Activated T-helper 2 cell treated with anti-CD3 and anti-CD28 coated beads, Interferon-gamma antibody, Interleukin-2, Interleukin-4, amounts not matched to agents 10 μg/mL and 5 μg/mL and 100 μg/mL, durations not matched to agents 14 hours and 24 hours and 36 hours (primary cell): ENCODE measurements at regions not wholly inside any gene's neighbourhood (a gene's known extent, or its start where the extent isn't known, plus 50 kb on each side); places are given as distances from the start of the nearest gene placed in this dataset.

Experiments
- DNase-seq: peaks from one replicate; pipeline ENCODE4 v3.0.0; 2021; ENCODE audit warnings: low spot score
- H3K27ac Mint-ChIP-seq: one replicate; pipeline ENCODE4 v1.8.0; 2021; ENCODE audit warnings: mixed read lengths
- H3K27me3 Mint-ChIP-seq: one replicate; pipeline ENCODE4 v1.8.0; 2021; ENCODE audit warnings: low read depth, mixed read lengths
- H3K36me3 Mint-ChIP-seq: one replicate; pipeline ENCODE4 v1.8.0; 2021; ENCODE audit warnings: low read depth, mixed read lengths
- H3K4me1 Mint-ChIP-seq: one replicate; pipeline ENCODE4 v1.8.0; 2021; ENCODE audit warnings: low read depth, mixed read lengths
- H3K4me3 Mint-ChIP-seq: one replicate; pipeline ENCODE4 v1.8.0; 2021; ENCODE audit warnings: low read depth, mild to moderate bottlenecking, moderate library complexity, mixed read lengths
- H3K9me3 Mint-ChIP-seq: one replicate; pipeline ENCODE4 v1.8.0; 2021; ENCODE audit warnings: mixed read lengths
- intact Hi-C: fragments of 100-400 bp; cut with micrococcal nuclease; formaldehyde crosslinking; loops from one replicate; pipeline ENCODE4 v1.15.1; 2023

DNA sequence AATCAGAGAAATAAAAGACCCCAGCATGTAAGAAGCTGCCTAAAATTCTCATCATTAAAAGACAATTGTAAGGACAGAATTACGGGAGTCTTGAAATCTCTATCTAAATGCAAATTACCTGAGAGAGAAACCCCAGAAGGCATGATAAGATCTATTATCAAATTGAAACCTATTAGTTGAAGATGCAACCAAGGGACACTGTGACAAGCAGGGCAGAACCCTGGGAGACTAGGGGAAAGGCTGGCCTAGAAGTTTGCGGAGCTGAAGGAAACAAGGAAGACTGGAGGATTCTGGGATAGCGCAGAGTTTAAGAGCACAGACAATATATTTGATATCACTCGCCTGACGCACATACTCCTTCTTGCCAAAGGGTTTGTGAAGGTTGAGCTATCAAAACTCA, 319.5 kb upstream of the CHAC2 start:
- intact Hi-C loops: no loop called here
- Mint-ChIP-seq H3K4me3 (no peak overlapping the region), H3K27me3 (no peaks in the 10 kb centered on the region), H3K27ac (no peak overlapping the region), H3K4me1 (peaks cover 8% of the 10 kb centered on the region), H3K36me3 (no peaks in the 10 kb centered on the region), H3K9me3 (no peaks in the 10 kb centered on the region)
- DNase-seq: no peak

DNA sequence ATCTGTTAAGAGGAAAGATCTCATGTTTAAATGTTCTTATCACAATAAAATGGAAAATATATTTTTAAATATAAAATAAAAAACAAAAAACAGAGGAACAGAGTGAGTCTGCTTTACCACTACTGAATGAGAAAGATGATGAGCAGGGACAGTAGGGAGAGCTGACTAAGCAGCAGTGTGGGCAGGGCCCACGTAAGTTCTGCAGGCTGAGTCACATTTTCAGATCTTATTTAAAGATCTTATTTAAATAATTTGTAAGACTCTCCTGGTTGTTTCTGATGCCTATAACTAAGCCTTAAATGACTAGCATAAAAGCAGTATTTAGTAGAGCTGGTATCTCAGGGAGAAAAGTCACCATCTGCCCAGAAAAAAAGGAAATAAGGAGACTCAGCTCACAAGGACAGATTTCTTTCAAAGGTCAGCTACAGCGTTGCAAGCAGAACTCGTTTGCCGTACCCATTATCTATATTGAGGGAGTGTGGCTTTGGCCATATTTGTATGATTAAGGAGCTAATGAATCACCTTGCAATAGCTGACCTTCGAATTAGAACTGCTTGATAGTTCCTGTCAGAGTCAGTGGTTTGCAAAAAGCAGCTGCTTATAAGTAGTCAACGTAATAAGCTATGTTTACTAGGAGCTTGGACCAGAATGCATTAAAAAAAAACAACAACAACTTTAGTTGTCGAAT, 322.1 kb upstream of the CHAC2 start:
- Mint-ChIP-seq H3K9me3 (no peaks in the 10 kb centered on the region), H3K27ac (no peak overlapping the region), H3K4me1 (peaks cover 8% of the 10 kb centered on the region), H3K27me3 (no peaks in the 10 kb centered on the region), H3K36me3 (no peaks in the 10 kb centered on the region), H3K4me3 (no peak overlapping the region)
- intact Hi-C loops: no loop called here
- DNase-seq: no peak

DNA sequence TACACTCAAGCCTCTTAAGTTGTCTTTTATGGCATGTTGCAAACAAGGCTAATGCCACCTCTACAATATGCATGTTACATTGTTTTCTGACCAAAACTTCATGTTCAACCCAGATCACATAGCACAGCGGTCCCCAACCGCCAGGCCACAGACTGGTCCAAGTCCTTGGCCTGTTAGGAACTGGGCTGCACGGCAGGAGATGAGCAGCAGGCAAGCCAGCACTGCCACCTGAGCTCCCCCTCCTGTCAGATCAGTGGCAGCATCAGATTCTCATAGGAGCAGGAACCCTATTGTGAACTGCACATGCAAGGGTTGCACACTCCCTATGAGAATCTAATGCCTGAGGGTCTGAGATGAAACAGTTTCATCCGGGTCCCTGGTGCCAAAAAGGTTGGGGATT, 324.8 kb upstream of the CHAC2 start:
- DNase-seq: no peak
- Mint-ChIP-seq H3K4me1 (peaks cover 6% of the 10 kb centered on the region), H3K9me3 (no peaks in the 10 kb centered on the region), H3K4me3 (no peak overlapping the region), H3K27ac (no peak overlapping the region), H3K36me3 (no peaks in the 10 kb centered on the region), H3K27me3 (no peaks in the 10 kb centered on the region)
- intact Hi-C loops: no loop called here

DNA sequence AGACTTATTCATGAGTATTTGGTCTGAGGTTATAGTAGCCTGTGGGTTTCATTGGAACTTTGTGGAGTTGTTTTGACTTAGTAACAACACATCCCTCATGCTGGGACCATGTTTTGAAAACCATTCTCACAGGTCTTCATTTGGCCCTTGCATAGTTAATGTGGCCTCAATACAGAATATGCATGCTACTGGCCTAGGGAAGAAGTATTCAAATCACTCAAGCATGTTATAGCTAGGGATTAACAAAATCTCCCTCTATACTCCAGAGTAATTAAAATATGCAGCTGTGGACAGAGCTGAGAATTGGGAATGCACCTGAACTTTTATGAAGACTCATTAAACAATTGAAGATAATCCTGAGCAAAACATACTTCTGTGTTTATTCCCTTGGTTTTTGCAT, 325.5 kb upstream of the CHAC2 start:
- Mint-ChIP-seq H3K4me1 (peaks cover 3% of the 10 kb centered on the region), H3K9me3 (no peaks in the 10 kb centered on the region), H3K27ac (no peak overlapping the region), H3K4me3 (no peak overlapping the region), H3K27me3 (no peaks in the 10 kb centered on the region), H3K36me3 (no peaks in the 10 kb centered on the region)
- intact Hi-C loops: no loop called here
- DNase-seq: no peak

DNA sequence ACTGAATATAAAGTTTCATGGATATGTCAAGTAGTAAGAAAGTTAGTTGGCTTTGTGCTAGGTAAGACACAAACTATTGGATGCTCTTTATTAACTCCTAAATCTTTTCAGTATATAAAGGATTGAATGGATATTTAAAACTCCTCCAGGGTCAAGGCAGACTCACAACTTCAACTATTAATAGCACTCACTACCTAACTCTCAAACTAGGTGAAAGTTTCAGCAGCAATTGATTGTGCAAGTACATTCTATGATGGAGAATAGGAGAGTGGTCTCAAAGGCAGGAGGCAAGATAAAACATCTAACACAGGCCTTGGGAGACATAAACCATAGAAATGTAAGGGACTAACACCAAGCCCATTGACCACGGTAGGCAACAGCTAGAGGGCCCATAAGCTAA, 328.9 kb upstream of the CHAC2 start:
- H3K4me1 Mint-ChIP-seq: no peaks in the 10 kb centered on the region
- no peak overlapping the region for H3K4me3 Mint-ChIP-seq
- no peaks in the 10 kb centered on the region for H3K9me3 Mint-ChIP-seq
- DNase-seq: no peak
- H3K36me3 Mint-ChIP-seq: no peaks in the 10 kb centered on the region
- no peaks in the 10 kb centered on the region for H3K27me3 Mint-ChIP-seq
- intact Hi-C loops: no loop called here
- H3K27ac Mint-ChIP-seq: no peak overlapping the region

DNA sequence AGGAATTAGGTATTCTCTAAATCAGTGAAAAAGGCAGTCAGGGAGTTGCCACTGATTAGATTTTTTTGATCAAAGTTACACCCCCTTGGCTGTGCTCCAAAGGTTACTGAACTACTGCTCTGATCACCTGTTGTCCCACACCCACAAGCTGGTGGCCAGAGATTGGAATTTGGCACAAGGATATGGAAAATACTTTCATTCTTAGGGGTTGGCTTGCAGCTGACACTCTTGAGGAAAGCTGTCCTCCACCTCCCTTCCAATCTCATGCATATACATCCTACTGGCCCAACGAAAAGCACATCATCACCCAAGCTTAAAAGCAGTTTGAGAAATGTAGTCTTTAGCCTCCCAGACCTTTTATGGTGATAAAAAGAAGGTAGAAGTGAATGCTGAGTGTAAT, 329.5 kb upstream of the CHAC2 start:
- no peaks in the 10 kb centered on the region for H3K4me1 Mint-ChIP-seq
- no peaks in the 10 kb centered on the region for H3K9me3 Mint-ChIP-seq
- intact Hi-C loops: no loop called here
- DNase-seq: no peak
- H3K27me3 Mint-ChIP-seq: no peaks in the 10 kb centered on the region
- no peak overlapping the region for H3K27ac Mint-ChIP-seq
- no peak overlapping the region for H3K4me3 Mint-ChIP-seq
- no peaks in the 10 kb centered on the region for H3K36me3 Mint-ChIP-seq

DNA sequence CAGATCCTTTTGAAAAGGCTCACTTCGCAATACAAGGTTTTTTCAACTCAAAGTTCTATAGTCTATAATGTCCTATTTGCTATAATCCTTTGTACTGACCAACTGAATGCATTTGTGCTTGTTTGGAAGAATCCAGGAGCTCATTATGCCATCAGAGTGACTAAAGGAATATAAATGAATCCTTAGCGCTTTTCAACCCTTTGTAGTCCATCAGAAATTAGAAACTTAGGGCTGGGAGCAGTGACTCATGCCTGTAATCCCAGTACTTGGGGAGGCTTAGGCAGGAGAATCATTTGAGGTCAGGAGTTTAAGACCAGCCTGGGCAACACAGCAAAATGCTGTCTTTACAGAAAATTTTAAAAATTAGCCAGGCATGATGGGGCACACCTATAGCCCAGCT, 330.2 kb upstream of the CHAC2 start:
- Mint-ChIP-seq H3K36me3 (no peaks in the 10 kb centered on the region), H3K4me1 (no peaks in the 10 kb centered on the region), H3K9me3 (no peaks in the 10 kb centered on the region), H3K27me3 (no peaks in the 10 kb centered on the region), H3K4me3 (no peak overlapping the region), H3K27ac (no peak overlapping the region)
- DNase-seq: no peak
- intact Hi-C loops: no loop called here

DNA sequence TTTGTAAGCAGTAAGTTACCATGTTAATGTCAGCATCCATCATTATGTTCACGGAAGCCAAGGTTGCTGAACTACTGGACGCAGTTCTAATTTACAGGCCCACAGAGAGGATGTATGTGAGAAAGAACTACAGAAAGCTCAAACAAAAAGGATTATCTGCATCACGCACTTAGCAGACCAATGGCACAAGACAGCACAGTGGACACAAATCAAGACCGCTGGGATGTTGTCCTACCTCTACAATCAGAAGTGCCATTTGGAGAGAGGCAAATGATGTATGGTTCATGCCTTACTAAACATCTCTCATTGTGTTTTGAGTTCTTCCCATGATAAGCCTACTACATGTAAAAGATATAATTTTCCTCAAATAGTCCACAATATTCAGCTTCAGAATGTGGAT, 330.7 kb upstream of the CHAC2 start:
- Mint-ChIP-seq H3K9me3 (no peaks in the 10 kb centered on the region), H3K27me3 (no peaks in the 10 kb centered on the region), H3K4me3 (no peak overlapping the region), H3K4me1 (no peaks in the 10 kb centered on the region), H3K27ac (no peak overlapping the region), H3K36me3 (no peaks in the 10 kb centered on the region)
- intact Hi-C loops: no loop called here
- no peak for DNase-seq

DNA sequence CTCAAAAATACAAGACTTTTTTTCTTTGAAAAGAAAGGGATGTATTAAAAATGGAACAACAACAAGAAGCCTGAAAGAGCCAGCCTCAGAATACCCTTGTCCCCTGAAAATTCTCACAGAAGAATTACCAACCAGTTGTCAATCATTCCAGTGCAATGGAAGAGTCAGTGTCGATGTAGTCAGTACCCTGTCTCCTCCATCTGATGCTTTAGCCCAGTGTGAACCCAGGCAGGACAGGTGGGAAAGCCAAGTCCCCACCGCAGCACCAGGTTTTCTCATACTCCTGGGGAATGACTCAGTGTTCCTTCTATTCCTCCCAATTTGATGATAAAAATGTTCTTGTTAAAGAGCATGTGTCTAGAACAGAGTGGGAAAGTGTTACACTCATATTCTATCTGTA, 332.0 kb upstream of the CHAC2 start:
- no peak overlapping the region for H3K27ac Mint-ChIP-seq
- H3K9me3 Mint-ChIP-seq: no peaks in the 10 kb centered on the region
- intact Hi-C loops: no loop called here
- no peak for DNase-seq
- no peaks in the 10 kb centered on the region for H3K36me3 Mint-ChIP-seq
- no peak overlapping the region for H3K4me3 Mint-ChIP-seq
- no peaks in the 10 kb centered on the region for H3K4me1 Mint-ChIP-seq
- no peaks in the 10 kb centered on the region for H3K27me3 Mint-ChIP-seq

DNA sequence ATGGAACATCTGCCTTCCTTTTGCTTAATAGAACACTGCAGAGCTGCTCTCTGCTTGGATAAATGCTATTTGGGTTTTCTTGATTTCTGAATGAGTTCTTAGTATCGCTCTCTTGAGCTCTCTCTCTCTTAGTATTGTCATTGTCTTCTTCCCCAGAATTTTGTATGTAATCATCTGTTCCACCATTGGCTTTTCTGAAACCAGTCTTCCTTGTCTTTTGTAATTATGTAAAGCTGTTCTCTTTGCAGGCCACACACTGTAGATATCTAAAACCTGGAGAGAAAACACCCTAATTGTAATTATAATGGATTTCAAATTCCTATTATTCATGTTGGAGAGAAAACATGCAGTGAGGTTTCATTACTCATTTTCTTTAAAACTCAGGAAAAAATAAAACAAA, 333.1 kb upstream of the CHAC2 start:
- intact Hi-C loops: no loop called here
- Mint-ChIP-seq H3K27me3 (no peaks in the 10 kb centered on the region), H3K36me3 (no peaks in the 10 kb centered on the region), H3K27ac (no peak overlapping the region), H3K4me3 (no peak overlapping the region), H3K9me3 (no peaks in the 10 kb centered on the region), H3K4me1 (no peaks in the 10 kb centered on the region)
- no peak for DNase-seq

DNA sequence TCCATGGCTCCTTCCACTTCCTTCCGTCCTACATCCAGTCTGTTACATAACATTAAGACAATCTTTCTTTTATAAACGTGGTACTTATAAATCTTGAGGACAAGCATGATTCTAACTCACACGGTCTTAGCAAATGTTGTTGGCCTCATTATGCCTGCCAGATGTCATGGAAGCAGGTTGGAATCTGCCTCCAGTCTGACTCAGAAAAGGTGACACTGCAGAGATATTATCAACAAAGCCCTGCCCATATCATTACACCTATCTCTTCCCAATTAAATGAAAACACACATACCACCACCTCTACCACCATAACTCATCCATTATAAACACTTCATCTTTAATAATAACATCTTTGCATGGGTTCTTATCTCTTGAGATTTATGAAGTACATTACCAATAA, 334.7 kb upstream of the CHAC2 start:
- DNase-seq: no peak
- Mint-ChIP-seq H3K9me3 (no peaks in the 10 kb centered on the region), H3K36me3 (no peaks in the 10 kb centered on the region), H3K27ac (no peak overlapping the region), H3K4me3 (no peak overlapping the region), H3K4me1 (no peaks in the 10 kb centered on the region), H3K27me3 (peaks cover 3% of the 10 kb centered on the region)
- intact Hi-C loops: no loop called here

DNA sequence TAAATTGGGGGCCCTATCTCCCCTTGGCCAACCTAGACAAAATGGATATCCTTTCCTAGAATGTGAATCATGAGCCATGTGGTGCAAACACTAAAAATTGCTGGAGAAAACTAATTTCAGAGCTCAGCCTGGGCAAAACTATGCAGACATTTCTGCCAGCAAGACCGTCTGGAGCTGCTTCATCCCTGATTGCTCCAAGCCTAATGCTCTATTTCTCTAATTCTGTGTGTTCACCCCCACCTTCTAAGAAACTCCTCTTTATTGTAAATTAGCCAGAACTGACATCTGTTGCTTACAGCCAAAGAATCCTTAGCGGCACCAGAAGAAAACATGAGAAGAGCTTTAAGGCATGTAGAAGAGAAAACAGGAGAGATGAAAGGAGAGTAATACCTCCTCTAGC, 337.7 kb upstream of the CHAC2 start:
- Mint-ChIP-seq H3K4me3 (no peak overlapping the region), H3K36me3 (no peaks in the 10 kb centered on the region), H3K4me1 (no peaks in the 10 kb centered on the region), H3K9me3 (no peaks in the 10 kb centered on the region), H3K27me3 (peaks cover 3% of the 10 kb centered on the region), H3K27ac (no peak overlapping the region)
- no peak for DNase-seq
- intact Hi-C loops: loop anchor here (10.0 kb wide), 1 partner anchor 295 kb away; no protein-coding TSS in a partner anchor

DNA sequence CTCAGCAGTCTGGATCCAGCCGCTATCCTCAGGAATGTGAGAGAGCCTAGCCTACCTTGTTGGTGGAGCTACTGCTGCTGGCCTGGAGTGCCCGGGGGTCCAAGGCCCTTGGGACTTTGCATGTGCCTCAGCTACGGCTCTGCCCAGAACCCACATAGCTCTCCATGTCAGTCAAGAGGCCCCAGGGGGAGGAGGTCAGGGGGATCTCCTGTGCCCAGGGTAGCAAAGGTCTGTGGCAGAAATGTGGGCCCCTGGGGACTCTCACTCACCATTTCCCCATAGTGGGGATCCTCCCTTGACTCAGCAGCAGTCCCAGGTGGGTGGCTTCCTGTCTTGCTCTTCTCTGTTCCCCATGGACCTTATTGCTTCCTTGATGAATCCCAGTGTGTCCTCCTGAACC, 342.7 kb upstream of the CHAC2 start:
- no peak overlapping the region for H3K27ac Mint-ChIP-seq
- no peaks in the 10 kb centered on the region for H3K36me3 Mint-ChIP-seq
- no peak overlapping the region for H3K4me3 Mint-ChIP-seq
- no peaks in the 10 kb centered on the region for H3K4me1 Mint-ChIP-seq
- H3K27me3 Mint-ChIP-seq: peaks cover 3% of the 10 kb centered on the region
- no peak for DNase-seq
- intact Hi-C loops: loop anchor here (10.0 kb wide), 1 partner anchor 300 kb away; no protein-coding TSS in a partner anchor
- H3K9me3 Mint-ChIP-seq: no peaks in the 10 kb centered on the region

DNA sequence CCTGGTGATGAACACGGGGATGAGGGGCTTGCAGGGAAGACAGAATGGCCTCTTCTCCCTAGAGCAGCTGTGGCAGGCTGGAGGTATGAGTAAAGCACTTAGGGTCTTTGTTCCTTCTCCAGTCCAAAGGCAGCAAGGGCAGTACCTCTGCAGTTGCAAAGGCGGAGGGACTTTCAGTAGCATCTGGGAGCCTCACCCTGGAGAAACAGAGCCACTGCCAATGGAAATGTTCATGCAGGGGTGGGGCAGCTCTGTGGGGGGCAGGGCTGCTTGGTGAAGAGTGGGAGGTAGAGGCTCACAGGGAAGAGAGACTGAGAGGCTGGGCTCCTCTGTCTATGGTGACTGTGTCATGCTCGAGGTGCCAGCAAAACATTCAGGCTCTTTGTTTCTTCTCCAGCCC, 344.1 kb upstream of the CHAC2 start:
- Mint-ChIP-seq H3K27me3 (no peaks in the 10 kb centered on the region), H3K27ac (no peak overlapping the region), H3K9me3 (no peaks in the 10 kb centered on the region), H3K4me3 (no peak overlapping the region), H3K4me1 (no peaks in the 10 kb centered on the region), H3K36me3 (no peaks in the 10 kb centered on the region)
- intact Hi-C loops: loop anchor here (10.0 kb wide), 1 partner anchor 301 kb away; no protein-coding TSS in a partner anchor
- no peak for DNase-seq
